Activated CD8-positive, alpha-beta T cell treated with anti-CD3 and anti-CD28 coated beads for 36 hours (primary cell): ENCODE measurements at regions not wholly inside any gene's neighbourhood (a gene's known extent, or its start where the extent isn't known, plus 50 kb on each side); places are given as distances from the start of the nearest gene placed in this dataset.
A peak's percentile ranks its signal among the peaks of the same experiment; 100 is the strongest.

Experiments used
- ATAC-seq: fragments of 200-7000 bp; cut with Tn5 transposase; one replicate; pipeline ENCODE4 v1.10.0; 2021; ENCODE audit warnings: mild to moderate bottlenecking, moderate library complexity
- CTCF ChIA-PET: fragments of 350-600 bp; sonication (Branson Sonifier 250); formaldehyde crosslinking; loops from one replicate; lab custom pipeline; 2021; ENCODE audit warnings: antibody characterized with exemption; lab: Charles Lee
- POLR2A ChIA-PET: fragments of 350-600 bp; sonication (Branson Sonifier 250); formaldehyde crosslinking; loops from one replicate; lab custom pipeline; 2021; ENCODE audit warnings: antibody characterized with exemption; lab: Charles Lee
- DNase-seq: peaks from one replicate; pipeline ENCODE4 v3.0.0-alpha.2; 2020
- H3K27ac Mint-ChIP-seq: one replicate; pipeline ENCODE4 v1.8.0; 2021; ENCODE audit warnings: mild to moderate bottlenecking, mixed read lengths
- H3K27me3 Mint-ChIP-seq: one replicate; pipeline ENCODE4 v1.8.0; 2021; ENCODE audit warnings: mixed read lengths
- H3K36me3 Mint-ChIP-seq: one replicate; pipeline ENCODE4 v1.8.0; 2021; ENCODE audit warnings: low read depth, mixed read lengths
- H3K4me1 Mint-ChIP-seq: one replicate; pipeline ENCODE4 v1.8.0; 2021; ENCODE audit warnings: low read depth, mixed read lengths
- H3K4me3 Mint-ChIP-seq: one replicate; pipeline ENCODE4 v1.8.0; 2021; ENCODE audit warnings: mild to moderate bottlenecking, moderate library complexity, mixed read lengths
- H3K9me3 Mint-ChIP-seq: one replicate; pipeline ENCODE4 v1.8.0; 2021; ENCODE audit warnings: mixed read lengths
- CTCF ChIP-seq: fragments of 200-600 bp; IDR thresholded peaks from one replicate; pipeline ENCODE4 v1.8.0; 2022; ENCODE audit warnings: antibody characterized with exemption, mild to moderate bottlenecking
- intact Hi-C: fragments of 100-400 bp; cut with micrococcal nuclease; formaldehyde crosslinking; loops from one replicate; pipeline ENCODE4 v1.10.0; 2022

DNA sequence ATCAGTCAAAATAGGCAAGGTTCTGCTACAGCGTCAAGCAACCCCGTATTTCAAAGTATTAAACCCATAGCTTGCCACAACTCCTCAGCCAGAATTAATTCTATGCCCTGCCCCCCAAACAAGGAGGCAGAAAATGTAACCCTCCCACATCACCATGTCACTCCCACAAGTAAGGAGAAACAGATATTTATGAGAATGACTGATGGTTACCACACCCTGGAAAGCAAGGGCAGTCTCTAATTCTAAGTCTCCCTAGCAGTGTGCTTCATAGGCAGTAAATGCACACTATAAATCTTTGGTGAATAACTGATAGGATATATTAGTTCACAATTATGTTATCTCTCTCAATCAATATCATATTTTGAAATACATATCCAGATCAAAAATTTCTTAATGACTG is 228.0 kb upstream of the SLC14A2 start:
- ChIA-PET CTCF (interaction anchor here (6.4 kb wide), 1 partner anchor 112 kb away, joined by 37 read pairs; no protein-coding TSS in a partner anchor), POLR2A (no interaction called here)
- DNase-seq (no peak), ATAC-seq (no peak)
- no peaks in the 10 kb centered on the region for H3K36me3 Mint-ChIP-seq
- intact Hi-C loops: loop anchor here (10.0 kb wide), 2 partner anchors 282 to 1252 kb away; no protein-coding TSS in a partner anchor
- H3K9me3 Mint-ChIP-seq: no peaks in the 10 kb centered on the region
- no peak for TF ChIP-seq CTCF
- peaks cover 32% of the 10 kb centered on the region for H3K27me3 Mint-ChIP-seq
- no peaks in the 10 kb centered on the region for H3K4me1 Mint-ChIP-seq
- H3K27ac Mint-ChIP-seq: no peak overlapping the region
- no peak overlapping the region for H3K4me3 Mint-ChIP-seq

GRCh38 chr18:45398448-45398847 is 216.8 kb upstream of the SLC14A2 start:
- Mint-ChIP-seq H3K36me3 (no peaks in the 10 kb centered on the region), H3K27ac (no peak overlapping the region), H3K4me3 (no peak overlapping the region), H3K4me1 (peaks cover 4% of the 10 kb centered on the region), H3K9me3 (no peaks in the 10 kb centered on the region), H3K27me3 (peaks cover 8% of the 10 kb centered on the region)
- TF ChIP-seq CTCF: no peak
- ATAC-seq (no peak), DNase-seq (no peak)
- ChIA-PET CTCF (interaction anchor here (0.9 kb wide), 1 partner anchor 13 kb away, joined by 3 read pairs; no protein-coding TSS in a partner anchor), POLR2A (no interaction called here)
- intact Hi-C loops: no loop called here

DNA sequence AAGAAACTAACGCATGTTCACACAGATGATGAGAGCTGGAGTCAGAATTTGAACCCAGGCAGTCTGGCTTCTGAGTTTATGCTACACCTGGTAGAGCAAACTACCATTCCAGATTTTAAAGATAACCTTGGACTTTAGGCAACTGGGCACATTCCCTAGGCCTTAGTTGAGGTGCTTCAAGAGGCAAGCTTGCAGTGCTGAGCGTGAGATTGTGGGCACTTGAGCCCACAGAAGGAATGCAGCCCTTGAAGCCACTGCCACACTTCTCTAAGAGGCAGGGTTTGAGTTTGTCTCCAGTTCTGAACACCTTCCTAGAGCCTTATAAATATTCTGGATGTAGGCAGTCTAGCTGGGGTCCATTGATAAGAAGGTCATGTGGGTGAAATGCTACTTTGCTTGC is 216.1 kb upstream of the SLC14A2 start:
- no peaks in the 10 kb centered on the region for H3K36me3 Mint-ChIP-seq
- CTCF ChIA-PET: no interaction called here
- peaks cover 4% of the 10 kb centered on the region for H3K4me1 Mint-ChIP-seq
- no peak overlapping the region for H3K4me3 Mint-ChIP-seq
- no peak for TF ChIP-seq CTCF
- H3K9me3 Mint-ChIP-seq: no peaks in the 10 kb centered on the region
- ATAC-seq (no peak), DNase-seq (no peak)
- intact Hi-C loops: no loop called here
- POLR2A ChIA-PET: no interaction called here
- no peak overlapping the region for H3K27ac Mint-ChIP-seq
- peaks cover 3% of the 10 kb centered on the region for H3K27me3 Mint-ChIP-seq

- DNase-seq (no peak), ATAC-seq (no peak)
- Mint-ChIP-seq H3K27me3 (peaks cover 3% of the 10 kb centered on the region), H3K27ac (no peak overlapping the region), H3K4me1 (peaks cover 4% of the 10 kb centered on the region), H3K9me3 (no peaks in the 10 kb centered on the region), H3K4me3 (no peak overlapping the region), H3K36me3 (no peaks in the 10 kb centered on the region)
- intact Hi-C loops: no loop called here
- CTCF ChIA-PET: no interaction called here
- POLR2A ChIA-PET: no interaction called here
- TF ChIP-seq CTCF: no peak
Measured at GRCh38 chr18:45399643-45400042, 215.6 kb upstream of the SLC14A2 start.

- ChIA-PET POLR2A (no interaction called here), CTCF (no interaction called here)
- no peak for TF ChIP-seq CTCF
- no peaks in the 10 kb centered on the region for H3K36me3 Mint-ChIP-seq
- intact Hi-C loops: no loop called here
- DNase-seq (no peak), ATAC-seq (peak; percentile 72)
- H3K27ac Mint-ChIP-seq: no peak overlapping the region
- no peaks in the 10 kb centered on the region for H3K9me3 Mint-ChIP-seq
- H3K4me3 Mint-ChIP-seq: no peak overlapping the region
- peaks cover 3% of the 10 kb centered on the region for H3K27me3 Mint-ChIP-seq
- H3K4me1 Mint-ChIP-seq: peaks cover 4% of the 10 kb centered on the region
Measured at GRCh38 chr18:45402485-45403056, 212.7 kb upstream of the SLC14A2 start.
